ENCODE measurements at regions not wholly inside any gene's neighbourhood (a gene's known extent, or its start where the extent isn't known, plus 50 kb on each side); places are given as distances from the start of the nearest gene placed in this dataset.

- no peak for DNase-seq (ENCODE audit: low spot score in 2 of 2)
- no peak overlapping the region for H3K27ac ChIP-seq
- H3K36me3 ChIP-seq: no peaks in the 10 kb centered on the region
- TF ChIP-seq POLR2AphosphoS5 (IDR thresholded peaks at IDR 0.05): no peak
- TF ChIP-seq POLR2A (IDR thresholded peaks at IDR 0.05): no peak
- no peak for TF ChIP-seq CTCF (IDR thresholded peaks at IDR 0.05)
- H3K4me3 ChIP-seq: no peak overlapping the region
- no peaks in the 10 kb centered on the region for H3K9me3 ChIP-seq
- H3K4me1 ChIP-seq: no peaks in the 10 kb centered on the region
- intact Hi-C loops (cut with DNase I; ENCODE audit: low total_unique reads): no loop called here
- no peaks in the 10 kb centered on the region for H3K27me3 ChIP-seq
Observed at GRCh38 chr12:98149270-98149669, 366.1 kb upstream of the TMPO start.

GRCh38 chr12:98149691-98150210 is 365.6 kb upstream of the TMPO start:
- no peak for TF ChIP-seq POLR2AphosphoS5 (IDR thresholded peaks at IDR 0.05)
- no peak for TF ChIP-seq POLR2A (IDR thresholded peaks at IDR 0.05)
- no peak for TF ChIP-seq CTCF (IDR thresholded peaks at IDR 0.05)
- Histone ChIP-seq H3K4me3 (no peak overlapping the region), H3K4me1 (no peaks in the 10 kb centered on the region), H3K36me3 (no peaks in the 10 kb centered on the region), H3K27ac (no peak overlapping the region), H3K9me3 (no peaks in the 10 kb centered on the region), H3K27me3 (no peaks in the 10 kb centered on the region)
- intact Hi-C loops (cut with DNase I; ENCODE audit: low total_unique reads): no loop called here
- DNase-seq (ENCODE audit: low spot score in 2 of 2): no peak

GRCh38 chr12:98151105-98151590 is 364.2 kb upstream of the TMPO start:
- H3K27me3 ChIP-seq: no peaks in the 10 kb centered on the region
- TF ChIP-seq POLR2AphosphoS5 (IDR thresholded peaks at IDR 0.05) (no peak), POLR2A (IDR thresholded peaks at IDR 0.05) (no peak), CTCF (IDR thresholded peaks at IDR 0.05) (no peak)
- H3K36me3 ChIP-seq: no peaks in the 10 kb centered on the region
- intact Hi-C loops (cut with DNase I; ENCODE audit: low total_unique reads): no loop called here
- no peak overlapping the region for H3K4me3 ChIP-seq
- no peaks in the 10 kb centered on the region for H3K9me3 ChIP-seq
- H3K4me1 ChIP-seq: no peaks in the 10 kb centered on the region
- no peak for DNase-seq (ENCODE audit: low spot score in 2 of 2)
- H3K27ac ChIP-seq: no peak overlapping the region

- Histone ChIP-seq H3K27me3 (no peaks in the 10 kb centered on the region), H3K4me3 (no peak overlapping the region), H3K27ac (no peak overlapping the region), H3K36me3 (no peaks in the 10 kb centered on the region), H3K4me1 (no peaks in the 10 kb centered on the region), H3K9me3 (no peaks in the 10 kb centered on the region)
- no peak for DNase-seq (ENCODE audit: low spot score in 2 of 2)
- TF ChIP-seq POLR2A (IDR thresholded peaks at IDR 0.05) (no peak), CTCF (IDR thresholded peaks at IDR 0.05) (no peak), POLR2AphosphoS5 (IDR thresholded peaks at IDR 0.05) (no peak)
- intact Hi-C loops (cut with DNase I; ENCODE audit: low total_unique reads): no loop called here
Observed at GRCh38 chr12:98151984-98152383, 363.4 kb upstream of the TMPO start.

GRCh38 chr12:98154850-98155249 is 360.5 kb upstream of the TMPO start:
- Histone ChIP-seq H3K4me1 (no peaks in the 10 kb centered on the region), H3K36me3 (no peaks in the 10 kb centered on the region), H3K4me3 (no peak overlapping the region), H3K27me3 (no peaks in the 10 kb centered on the region), H3K27ac (no peak overlapping the region), H3K9me3 (no peaks in the 10 kb centered on the region)
- intact Hi-C loops (cut with DNase I; ENCODE audit: low total_unique reads): no loop called here
- TF ChIP-seq POLR2AphosphoS5 (IDR thresholded peaks at IDR 0.05) (no peak), POLR2A (IDR thresholded peaks at IDR 0.05) (no peak), CTCF (IDR thresholded peaks at IDR 0.05) (peak in 1 of 3 donors; percentile 12)
- DNase-seq (ENCODE audit: low spot score in 2 of 2): no peak

Measured in breast epithelium (tissue), 4 donors.